ENCODE measurements at regions not wholly inside any gene's neighbourhood (a gene's known extent, or its start where the extent isn't known, plus 50 kb on each side); places are given as distances from the start of the nearest gene placed in this dataset.

DNA sequence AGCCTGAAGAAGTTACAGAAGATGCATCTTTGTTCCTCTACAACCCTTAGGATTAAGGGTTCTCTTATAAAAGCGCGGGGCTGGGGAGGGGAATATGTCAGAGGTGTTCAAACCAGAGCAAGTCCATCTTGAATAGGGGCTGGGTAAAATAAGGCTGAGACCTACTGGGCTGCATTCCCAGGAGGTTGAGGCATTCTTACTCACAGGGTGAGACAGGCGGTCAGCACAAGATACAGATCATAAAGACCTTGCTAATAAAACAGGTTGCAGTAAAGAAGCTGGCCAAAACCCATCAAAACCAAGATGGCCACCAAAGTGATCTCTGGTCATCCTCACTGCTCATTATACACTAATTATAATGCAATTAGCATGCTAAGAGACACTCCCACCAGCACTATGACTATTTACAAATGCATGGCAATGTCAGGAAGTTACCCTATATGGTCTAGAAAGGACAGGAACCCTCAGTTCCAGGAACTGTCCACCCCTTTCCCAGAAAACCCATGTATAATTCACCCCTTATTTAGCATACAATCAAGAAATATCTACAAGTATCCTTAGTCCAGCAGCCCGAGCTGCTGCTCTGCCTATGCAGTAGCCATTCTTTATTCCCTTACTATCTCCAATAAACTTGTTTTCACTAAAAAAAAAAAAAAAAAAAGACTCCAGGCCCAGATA is 108.1 kb upstream of the FOXN3 start:
- H3K4me1 ChIP-seq (ENCODE audit: control insufficient read depth, insufficient read depth, low read length), result no peaks in the 10 kb centered on the region
- 97% methylated on average over 4 of the region's 4 CpGs for WGBS (ENCODE audit: insufficient coverage, insufficient replicate concordance, low lambda C conversion rate, missing lambda C conversion rate)
- no peak overlapping the region for H3K4me3 ChIP-seq
- ChIA-PET SMC1A (ENCODE audit: uncharacterized antibody, unreplicated experiment) (no interaction called here), CTCF (no interaction called here), POLR2A (no interaction called here), RAD21 (ENCODE audit: unreplicated experiment) (interaction anchor here (0.6 kb wide), 1 partner anchor 82 kb away, joined by 3 read pairs; no protein-coding TSS in a partner anchor)
- H3K4me2 ChIP-seq (ENCODE audit: control insufficient read depth, insufficient read depth), result no peak overlapping the region
- no peaks in the 10 kb centered on the region for H3K36me3 ChIP-seq (ENCODE audit: control insufficient read depth in 2 of 2, insufficient read depth in 2 of 2, low read length in 1 of 2)
- H3K9me3 ChIP-seq (replicated peaks; ENCODE audit: control insufficient read depth, insufficient read depth, low read length), result peaks cover 1% of the 10 kb centered on the region; the same call in 1 of the 3 replicates
- no peaks in the 10 kb centered on the region for H3K79me2 ChIP-seq (ENCODE audit: control insufficient read depth, insufficient read depth, low read length)
- H2AFZ ChIP-seq (ENCODE audit: control insufficient read depth, low read depth, low read length), result no peak overlapping the region
- intact Hi-C loops (cut with micrococcal nuclease; ENCODE audit: unreplicated experiment), result no loop called here
- FAIRE-seq (no peak), DNase-seq (ENCODE audit: low read depth, low spot score) (no peak), ATAC-seq (no peak)
- in situ Hi-C loops (cut with MboI), result no loop called here
- H4K20me1 ChIP-seq (ENCODE audit: control insufficient read depth, insufficient read depth), result no peaks in the 10 kb centered on the region
- H3K27ac ChIP-seq (ENCODE audit: control insufficient read depth, insufficient read depth), result no peak overlapping the region
- H3K9ac ChIP-seq (ENCODE audit: control insufficient read depth, insufficient read depth, low read length), result no peak overlapping the region
- H3K27me3 ChIP-seq (replicated peaks in 1 of 2; ENCODE audit: control insufficient read depth in 2 of 2, insufficient read depth in 2 of 2, low read length in 1 of 2), result no peaks in the 10 kb centered on the region
- BruUV-seq (replicated peaks), result no TSS peak
- TF ChIP-seq BRCA1 (IDR thresholded peaks at IDR 0.05; ENCODE audit: low read depth, low read length) (no peak), SPI1 (IDR thresholded peaks at IDR 0.05; ENCODE audit: borderline replicate concordance, insufficient read depth, low read depth, low read length) (no peak), BACH1 (IDR thresholded peaks at IDR 0.05; ENCODE audit: borderline replicate concordance) (no peak), BHLHE40 (IDR thresholded peaks at IDR 0.05; ENCODE audit: borderline replicate concordance in 1 of 2, low read depth in 2 of 2, low read length in 1 of 2) (no peak), SP1 (IDR thresholded peaks at IDR 0.05; ENCODE audit: low read depth, low read length) (no peak), NRF1 (conservative IDR thresholded peaks at IDR 0.05; ENCODE audit: low read depth, low read length) (no peak), CBFB (IDR thresholded peaks at IDR 0.05; ENCODE audit: low read depth) (no peak), POLR2A (IDR thresholded peaks at IDR 0.05; ENCODE audit: low read depth, low read length) (no peak), NR2F1 (conservative IDR thresholded peaks at IDR 0.05) (no peak), NR2C2 (IDR thresholded peaks at IDR 0.05; ENCODE audit: borderline replicate concordance, control insufficient read depth, insufficient read length, low read depth) (no peak), FOS (IDR thresholded peaks at IDR 0.05; ENCODE audit: borderline replicate concordance, extremely low read depth, insufficient read length) (no peak), SRF (IDR thresholded peaks at IDR 0.05; ENCODE audit: low read depth in 2 of 2, low read length in 2 of 2) (no peak), IKZF1 (conservative IDR thresholded peaks at IDR 0.05) (no peak), ZNF274 (IDR thresholded peaks at IDR 0.05; ENCODE audit: insufficient read depth, insufficient read length) (no peak)
- TF ChIP-seq, protein P1, sequence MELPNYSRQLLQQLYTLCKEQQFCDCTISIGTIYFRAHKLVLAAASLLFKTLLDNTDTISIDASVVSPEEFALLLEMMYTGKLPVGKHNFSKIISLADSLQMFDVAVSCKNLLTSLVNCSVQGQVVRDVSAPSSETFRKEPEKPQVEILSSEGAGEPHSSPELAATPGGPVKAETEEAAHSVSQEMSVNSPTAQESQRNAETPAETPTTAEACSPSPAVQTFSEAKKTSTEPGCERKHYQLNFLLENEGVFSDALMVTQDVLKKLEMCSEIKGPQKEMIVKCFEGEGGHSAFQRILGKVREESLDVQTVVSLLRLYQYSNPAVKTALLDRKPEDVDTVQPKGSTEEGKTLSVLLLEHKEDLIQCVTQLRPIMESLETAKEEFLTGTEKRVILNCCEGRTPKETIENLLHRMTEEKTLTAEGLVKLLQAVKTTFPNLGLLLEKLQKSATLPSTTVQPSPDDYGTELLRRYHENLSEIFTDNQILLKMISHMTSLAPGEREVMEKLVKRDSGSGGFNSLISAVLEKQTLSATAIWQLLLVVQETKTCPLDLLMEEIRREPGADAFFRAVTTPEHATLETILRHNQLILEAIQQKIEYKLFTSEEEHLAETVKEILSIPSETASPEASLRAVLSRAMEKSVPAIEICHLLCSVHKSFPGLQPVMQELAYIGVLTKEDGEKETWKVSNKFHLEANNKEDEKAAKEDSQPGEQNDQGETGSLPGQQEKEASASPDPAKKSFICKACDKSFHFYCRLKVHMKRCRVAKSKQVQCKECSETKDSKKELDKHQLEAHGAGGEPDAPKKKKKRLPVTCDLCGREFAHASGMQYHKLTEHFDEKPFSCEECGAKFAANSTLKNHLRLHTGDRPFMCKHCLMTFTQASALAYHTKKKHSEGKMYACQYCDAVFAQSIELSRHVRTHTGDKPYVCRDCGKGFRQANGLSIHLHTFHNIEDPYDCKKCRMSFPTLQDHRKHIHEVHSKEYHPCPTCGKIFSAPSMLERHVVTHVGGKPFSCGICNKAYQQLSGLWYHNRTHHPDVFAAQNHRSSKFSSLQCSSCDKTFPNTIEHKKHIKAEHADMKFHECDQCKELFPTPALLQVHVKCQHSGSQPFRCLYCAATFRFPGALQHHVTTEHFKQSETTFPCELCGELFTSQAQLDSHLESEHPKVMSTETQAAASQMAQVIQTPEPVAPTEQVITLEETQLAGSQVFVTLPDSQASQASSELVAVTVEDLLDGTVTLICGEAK (IDR thresholded peaks at IDR 0.05; ENCODE audit: borderline replicate concordance), result no peak
- TF ChIP-seq, protein P2, sequence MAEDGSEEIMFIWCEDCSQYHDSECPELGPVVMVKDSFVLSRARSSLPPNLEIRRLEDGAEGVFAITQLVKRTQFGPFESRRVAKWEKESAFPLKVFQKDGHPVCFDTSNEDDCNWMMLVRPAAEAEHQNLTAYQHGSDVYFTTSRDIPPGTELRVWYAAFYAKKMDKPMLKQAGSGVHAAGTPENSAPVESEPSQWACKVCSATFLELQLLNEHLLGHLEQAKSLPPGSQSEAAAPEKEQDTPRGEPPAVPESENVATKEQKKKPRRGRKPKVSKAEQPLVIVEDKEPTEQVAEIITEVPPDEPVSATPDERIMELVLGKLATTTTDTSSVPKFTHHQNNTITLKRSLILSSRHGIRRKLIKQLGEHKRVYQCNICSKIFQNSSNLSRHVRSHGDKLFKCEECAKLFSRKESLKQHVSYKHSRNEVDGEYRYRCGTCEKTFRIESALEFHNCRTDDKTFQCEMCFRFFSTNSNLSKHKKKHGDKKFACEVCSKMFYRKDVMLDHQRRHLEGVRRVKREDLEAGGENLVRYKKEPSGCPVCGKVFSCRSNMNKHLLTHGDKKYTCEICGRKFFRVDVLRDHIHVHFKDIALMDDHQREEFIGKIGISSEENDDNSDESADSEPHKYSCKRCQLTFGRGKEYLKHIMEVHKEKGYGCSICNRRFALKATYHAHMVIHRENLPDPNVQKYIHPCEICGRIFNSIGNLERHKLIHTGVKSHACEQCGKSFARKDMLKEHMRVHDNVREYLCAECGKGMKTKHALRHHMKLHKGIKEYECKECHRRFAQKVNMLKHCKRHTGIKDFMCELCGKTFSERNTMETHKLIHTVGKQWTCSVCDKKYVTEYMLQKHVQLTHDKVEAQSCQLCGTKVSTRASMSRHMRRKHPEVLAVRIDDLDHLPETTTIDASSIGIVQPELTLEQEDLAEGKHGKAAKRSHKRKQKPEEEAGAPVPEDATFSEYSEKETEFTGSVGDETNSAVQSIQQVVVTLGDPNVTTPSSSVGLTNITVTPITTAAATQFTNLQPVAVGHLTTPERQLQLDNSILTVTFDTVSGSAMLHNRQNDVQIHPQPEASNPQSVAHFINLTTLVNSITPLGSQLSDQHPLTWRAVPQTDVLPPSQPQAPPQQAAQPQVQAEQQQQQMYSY (CRISPR knock-in tag; IDR thresholded peaks at IDR 0.05), result no peak
- TF ChIP-seq, protein P3, sequence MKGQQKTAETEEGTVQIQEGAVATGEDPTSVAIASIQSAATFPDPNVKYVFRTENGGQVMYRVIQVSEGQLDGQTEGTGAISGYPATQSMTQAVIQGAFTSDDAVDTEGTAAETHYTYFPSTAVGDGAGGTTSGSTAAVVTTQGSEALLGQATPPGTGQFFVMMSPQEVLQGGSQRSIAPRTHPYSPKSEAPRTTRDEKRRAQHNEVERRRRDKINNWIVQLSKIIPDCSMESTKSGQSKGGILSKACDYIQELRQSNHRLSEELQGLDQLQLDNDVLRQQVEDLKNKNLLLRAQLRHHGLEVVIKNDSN (IDR thresholded peaks at IDR 0.05; ENCODE audit: borderline replicate concordance, extremely low read length, insufficient read depth, low read depth, low read length), result no peak

All from GM12878 (cell line).